ENCODE measurements at regions not wholly inside any gene's neighbourhood (a gene's known extent, or its start where the extent isn't known, plus 50 kb on each side); places are given as distances from the start of the nearest gene placed in this dataset.

- Histone ChIP-seq H3K4me3 (no peak overlapping the region), H3K9me3 (no peaks in the 10 kb centered on the region)
- intact Hi-C loops (cut with DNase I; ENCODE audit: low total_unique reads) = no loop called here
These were observed 256.6 kb upstream of the NT5C1B start for GRCh38 chr2:18845854-18846445.

GRCh38 chr2:18842836-18843235 lies 253.5 kb upstream of the NT5C1B start:
- no peak for TF ChIP-seq CTCF (IDR thresholded peaks at IDR 0.05)
- H3K36me3 ChIP-seq = no peaks in the 10 kb centered on the region
- H3K27me3 ChIP-seq = no peaks in the 10 kb centered on the region
- no peaks in the 10 kb centered on the region for H3K4me1 ChIP-seq
- H3K27ac ChIP-seq = no peak overlapping the region
- H3K4me3 ChIP-seq = no peak overlapping the region
- intact Hi-C loops (cut with DNase I; ENCODE audit: low total_unique reads) = no loop called here
- no peak for DNase-seq
- H3K9me3 ChIP-seq = no peaks in the 10 kb centered on the region

More at GRCh38 chr2:18845854-18846445, 256.6 kb upstream of the NT5C1B start:
- TF ChIP-seq CTCF (IDR thresholded peaks at IDR 0.05) = no peak
- Histone ChIP-seq H3K27me3 (no peaks in the 10 kb centered on the region), H3K36me3 (no peaks in the 10 kb centered on the region), H3K4me1 (no peaks in the 10 kb centered on the region), H3K27ac (no peak overlapping the region)
- DNase-seq = no peak

GRCh38 chr2:18841248-18842150 lies 252.1 kb upstream of the NT5C1B start:
- no peak for DNase-seq
- Histone ChIP-seq H3K27me3 (no peaks in the 10 kb centered on the region), H3K4me1 (no peaks in the 10 kb centered on the region), H3K36me3 (no peaks in the 10 kb centered on the region), H3K27ac (no peak overlapping the region), H3K4me3 (no peak overlapping the region), H3K9me3 (no peaks in the 10 kb centered on the region)
- intact Hi-C loops (cut with DNase I; ENCODE audit: low total_unique reads) = no loop called here
- TF ChIP-seq CTCF (IDR thresholded peaks at IDR 0.05) = no peak

GRCh38 chr2:18837240-18837639 lies 247.9 kb upstream of the NT5C1B start:
- Histone ChIP-seq H3K4me1 (peaks cover 0 to 8% (median 0%) of the 10 kb centered on the region in 4 donors), H3K27me3 (no peaks in the 10 kb centered on the region), H3K36me3 (no peaks in the 10 kb centered on the region), H3K4me3 (no peak overlapping the region), H3K9me3 (no peaks in the 10 kb centered on the region), H3K27ac (no peak overlapping the region)
- no peak for TF ChIP-seq CTCF (IDR thresholded peaks at IDR 0.05)
- intact Hi-C loops (cut with DNase I; ENCODE audit: low total_unique reads) = no loop called here
- DNase-seq = no peak

GRCh38 chr2:18836436-18836835 lies 247.1 kb upstream of the NT5C1B start:
- intact Hi-C loops (cut with DNase I; ENCODE audit: low total_unique reads) = no loop called here

More at GRCh38 chr2:18836436-18836835, 247.1 kb upstream of the NT5C1B start:
- Histone ChIP-seq H3K36me3 (no peaks in the 10 kb centered on the region), H3K27ac (no peak overlapping the region), H3K4me3 (no peak overlapping the region), H3K9me3 (no peaks in the 10 kb centered on the region), H3K27me3 (no peaks in the 10 kb centered on the region), H3K4me1 (peaks cover 0 to 16% (median 0%) of the 10 kb centered on the region in 4 donors)
- no peak for DNase-seq
- TF ChIP-seq CTCF (IDR thresholded peaks at IDR 0.05) = no peak
